IMR-90 (cell line): ENCODE measurements at regions not wholly inside any gene's neighbourhood (a gene's known extent, or its start where the extent isn't known, plus 50 kb on each side); places are given as distances from the start of the nearest gene placed in this dataset.

Source experiments
- CHD1 ChIP-seq: IDR thresholded peaks from 2 replicates; pipeline ENCODE4 v1.6.1; 2012; ENCODE audit warnings: low read depth, low read length, improper control_type of control experiment
- CTCF ChIP-seq: conservative IDR thresholded peaks from 2 replicates; pipeline ENCODE4 v1.5.1; 2012; ENCODE audit warnings: mild to moderate bottlenecking, low read depth, low read length, improper control_type of control experiment
- MAZ ChIP-seq: IDR thresholded peaks from 2 replicates; pipeline ENCODE4 v1.6.1; 2012; ENCODE audit warnings: low read depth, mild to moderate bottlenecking, low read length, improper control_type of control experiment, moderate library complexity, borderline replicate concordance
- MXI1 ChIP-seq: IDR thresholded peaks from 2 replicates; pipeline ENCODE4 v1.6.1; 2012; ENCODE audit warnings: low read depth, mild to moderate bottlenecking, low read length, moderate library complexity, borderline replicate concordance
- NFE2L2 ChIP-seq: fragments of 150-350 bp; IDR thresholded peaks from 2 replicates; pipeline ENCODE4 v1.6.1; 2016; ENCODE audit warnings: low read depth, mild to moderate bottlenecking, low read length
- POLR2A ChIP-seq: IDR thresholded peaks from 2 replicates; pipeline ENCODE4 v1.6.1; 2012; ENCODE audit warnings: mild to moderate bottlenecking, low read depth, low read length

DNA sequence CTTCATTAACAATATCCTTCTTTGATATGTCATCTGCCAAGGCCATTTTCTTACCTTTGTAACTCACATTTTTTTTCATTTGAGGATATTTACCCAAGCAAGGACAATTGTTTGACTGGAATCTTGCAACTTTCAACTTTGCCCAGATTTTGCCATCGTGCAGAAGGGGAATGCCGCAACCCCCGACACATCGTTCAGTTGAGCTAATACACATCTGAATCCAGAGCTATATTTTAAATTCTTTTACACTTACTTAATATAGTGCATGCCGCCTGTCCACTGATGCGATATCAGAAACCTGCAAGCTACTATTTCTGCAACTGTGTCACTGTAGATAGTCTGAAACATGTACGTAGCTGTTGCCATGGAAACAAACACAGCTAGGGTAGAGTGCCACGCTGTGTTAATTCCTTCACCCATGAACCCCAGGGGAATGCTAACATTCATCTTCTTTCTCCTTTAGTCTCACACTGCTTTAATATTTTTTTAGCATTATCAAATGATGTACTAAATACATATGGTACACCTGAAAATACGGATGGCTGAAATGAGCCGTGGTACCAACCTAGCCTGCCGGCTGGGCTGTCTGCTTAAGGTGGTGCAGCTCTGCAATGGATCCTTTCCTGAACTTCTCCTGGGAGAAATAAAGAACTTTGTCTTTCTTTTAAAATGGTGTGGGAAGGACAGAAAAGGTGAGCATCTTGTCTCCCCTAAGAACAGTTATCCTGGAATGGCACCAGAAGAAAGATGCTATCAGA lies 77.0 kb upstream of the FOXN3 start:
- TF ChIP-seq CTCF (no peak), POLR2A (no peak), NFE2L2 (no peak), MXI1 (no peak), MAZ (no peak), CHD1 (no peak)
